HEK293T (cell line): ENCODE measurements at regions not wholly inside any gene's neighbourhood (a gene's known extent, or its start where the extent isn't known, plus 50 kb on each side); places are given as distances from the start of the nearest gene placed in this dataset.

Experiments used
- CTCF ChIA-PET: fragments of 350-600 bp; formaldehyde crosslinking; extraction: SDS; loops from one replicate; lab custom pipeline; 2021; ENCODE audit warnings: antibody characterized with exemption, inconsistent platforms; lab: Yijun Ruan, JAX
- POLR2A ChIA-PET: fragments of 350-600 bp; formaldehyde crosslinking; extraction: SDS; loops from one replicate; lab custom pipeline; 2020; ENCODE audit warnings: antibody characterized with exemption, inconsistent platforms; lab: Yijun Ruan, JAX
- DNase-seq: peaks from one replicate; pipeline ENCODE4 v3.0.0; 2012; ENCODE audit warnings: mixed read lengths; ENCODE audit errors: extremely low spot score
- ARNT ChIP-seq: fragments of 450-650 bp; IDR thresholded peaks from 2 replicates; pipeline ENCODE4 v1.6.1; 2017; ENCODE audit warnings: mild to moderate bottlenecking
- BHLHE40 ChIP-seq: fragments of 450-650 bp; IDR thresholded peaks from 2 replicates; pipeline ENCODE4 v1.6.1; 2016; ENCODE audit warnings: mild to moderate bottlenecking, moderate library complexity, borderline replicate concordance
- CTBP1 ChIP-seq: fragments of 450-650 bp; IDR thresholded peaks from 2 replicates; pipeline ENCODE4 v1.6.1; 2016; ENCODE audit warnings: borderline replicate concordance
- ELF4 ChIP-seq: fragments of 450-650 bp; IDR thresholded peaks from 2 replicates; pipeline ENCODE4 v1.6.1; 2017; ENCODE audit warnings: antibody characterized with exemption
- FOXA1 ChIP-seq: fragments of 450-650 bp; IDR thresholded peaks from 2 replicates; pipeline ENCODE4 v1.6.1; 2016; ENCODE audit warnings: mild to moderate bottlenecking
- FOXK2 ChIP-seq: fragments of 450-650 bp; IDR thresholded peaks from 2 replicates; pipeline ENCODE4 v1.6.1; 2016; ENCODE audit warnings: mild to moderate bottlenecking
- FOXM1 ChIP-seq: fragments of 450-650 bp; IDR thresholded peaks from 2 replicates; pipeline ENCODE4 v1.6.1; 2017; ENCODE audit warnings: mild to moderate bottlenecking, borderline replicate concordance
- HDGF ChIP-seq: fragments of 450-650 bp; IDR thresholded peaks from 2 replicates; pipeline ENCODE4 v1.6.1; 2017; ENCODE audit warnings: antibody characterized with exemption, borderline replicate concordance
- L3MBTL2 ChIP-seq: fragments of 450-650 bp; conservative IDR thresholded peaks from 2 replicates; pipeline ENCODE4 v1.6.1; 2016; ENCODE audit warnings: mild to moderate bottlenecking
- LEF1 ChIP-seq: fragments of 450-650 bp; IDR thresholded peaks from 2 replicates; pipeline ENCODE4 v1.6.1; 2017; ENCODE audit warnings: mild to moderate bottlenecking, borderline replicate concordance
- NFRKB ChIP-seq: fragments of 450-650 bp; IDR thresholded peaks from 2 replicates; pipeline ENCODE4 v1.6.1; 2016; ENCODE audit warnings: mild to moderate bottlenecking, moderate library complexity
- PKNOX1 ChIP-seq: fragments of 450-650 bp; IDR thresholded peaks from 2 replicates; pipeline ENCODE4 v1.6.1; 2016
- SP1 ChIP-seq: fragments of 450-650 bp; IDR thresholded peaks from 2 replicates; pipeline ENCODE4 v1.6.1; 2017
- SUZ12 ChIP-seq: fragments of 450-650 bp; IDR thresholded peaks from 2 replicates; pipeline ENCODE4 v1.6.1; 2016; ENCODE audit warnings: mild to moderate bottlenecking
- TARDBP ChIP-seq: fragments of 450-650 bp; IDR thresholded peaks from 2 replicates; pipeline ENCODE4 v1.6.1; 2016
- ZNF384 ChIP-seq: fragments of 450-650 bp; IDR thresholded peaks from 2 replicates; pipeline ENCODE4 v1.6.1; 2016

- CTCF ChIA-PET, result no interaction called here
- DNase-seq, result no peak
- POLR2A ChIA-PET, result no interaction called here
- TF ChIP-seq BHLHE40 (no peak), FOXM1 (no peak), ELF4 (no peak), SUZ12 (no peak), ARNT (no peak), FOXA1 (no peak), SP1 (no peak), NFRKB (no peak), TARDBP (no peak), LEF1 (no peak), HDGF (no peak), PKNOX1 (no peak), CTBP1 (no peak), FOXK2 (no peak), L3MBTL2 (no peak), ZNF384 (no peak)
Measured at GRCh38 chr13:102962430-102962829, 103.8 kb downstream of the SLC10A2 start.

GRCh38 chr13:102960959-102961358 is 105.3 kb downstream of the SLC10A2 start:
- DNase-seq, result no peak
- ChIA-PET CTCF (no interaction called here), POLR2A (no interaction called here)
- TF ChIP-seq ZNF384 (no peak), HDGF (no peak), TARDBP (no peak), SUZ12 (no peak), ARNT (no peak), FOXM1 (no peak), FOXK2 (no peak), ELF4 (no peak), BHLHE40 (no peak), PKNOX1 (no peak), FOXA1 (no peak), CTBP1 (no peak), NFRKB (no peak), LEF1 (no peak), L3MBTL2 (no peak), SP1 (no peak)

GRCh38 chr13:102956449-102956848 is 109.8 kb downstream of the SLC10A2 start:
- no peak for TF ChIP-seq FOXK2
- no peak for TF ChIP-seq ARNT
- TF ChIP-seq FOXA1, result no peak
- no peak for TF ChIP-seq NFRKB
- TF ChIP-seq CTBP1, result no peak
- TF ChIP-seq SP1, result no peak
- no peak for DNase-seq
- CTCF ChIA-PET, result no interaction called here
- POLR2A ChIA-PET, result no interaction called here

GRCh38 chr13:102954350-102954749 is 108.5 kb downstream of the ERCC5 start:
- no peak for DNase-seq
- POLR2A ChIA-PET, result no interaction called here
- TF ChIP-seq ZNF384, result no peak
- TF ChIP-seq NFRKB, result no peak
- TF ChIP-seq BHLHE40, result no peak
- TF ChIP-seq FOXK2, result no peak
- TF ChIP-seq FOXM1, result no peak
- CTCF ChIA-PET, result no interaction called here

GRCh38 chr13:102951808-102952207 is 106.0 kb downstream of the ERCC5 start:
- no peak for DNase-seq
- TF ChIP-seq CTBP1 (no peak), PKNOX1 (no peak), TARDBP (no peak), L3MBTL2 (no peak), ARNT (no peak), ZNF384 (no peak), ELF4 (no peak), HDGF (no peak), BHLHE40 (no peak), SUZ12 (no peak), FOXM1 (no peak), FOXK2 (no peak), SP1 (no peak), NFRKB (no peak), FOXA1 (no peak), LEF1 (no peak)
- POLR2A ChIA-PET, result no interaction called here
- CTCF ChIA-PET, result no interaction called here

- ChIA-PET CTCF (interaction anchor here (0.6 kb wide), 1 partner anchor 75 kb away, joined by 3 read pairs; no protein-coding TSS in a partner anchor), POLR2A (no interaction called here)
- DNase-seq, result no peak
- no peak for TF ChIP-seq HDGF
- TF ChIP-seq CTBP1, result no peak
- no peak for TF ChIP-seq BHLHE40
- TF ChIP-seq LEF1, result no peak
- no peak for TF ChIP-seq PKNOX1
- no peak for TF ChIP-seq NFRKB
- no peak for TF ChIP-seq FOXA1
- no peak for TF ChIP-seq FOXM1
- no peak for TF ChIP-seq ZNF384
- TF ChIP-seq ARNT, result no peak
- TF ChIP-seq ELF4, result no peak
- TF ChIP-seq L3MBTL2, result no peak
- TF ChIP-seq FOXK2, result no peak
- no peak for TF ChIP-seq TARDBP
- no peak for TF ChIP-seq SUZ12
- no peak for TF ChIP-seq SP1
Measured at GRCh38 chr13:102947745-102948405, 102.0 kb downstream of the ERCC5 start.
